GM19328 (cell line): ENCODE measurements at regions not wholly inside any gene's neighbourhood (a gene's known extent, or its start where the extent isn't known, plus 50 kb on each side); places are given as distances from the start of the nearest gene placed in this dataset.

ENCODE experiments used
- ATAC-seq: cut with Tn5 transposase; IDR thresholded peaks from one replicate; pipeline ENCODE4 v1.9.1; 2021; ENCODE audit warnings: mild to moderate bottlenecking, moderate library complexity; ENCODE audit not compliant: unreplicated experiment

GRCh38 chr6:105594821-105595220, 191.9 kb upstream of the PREP start:
- no peak for ATAC-seq

DNA sequence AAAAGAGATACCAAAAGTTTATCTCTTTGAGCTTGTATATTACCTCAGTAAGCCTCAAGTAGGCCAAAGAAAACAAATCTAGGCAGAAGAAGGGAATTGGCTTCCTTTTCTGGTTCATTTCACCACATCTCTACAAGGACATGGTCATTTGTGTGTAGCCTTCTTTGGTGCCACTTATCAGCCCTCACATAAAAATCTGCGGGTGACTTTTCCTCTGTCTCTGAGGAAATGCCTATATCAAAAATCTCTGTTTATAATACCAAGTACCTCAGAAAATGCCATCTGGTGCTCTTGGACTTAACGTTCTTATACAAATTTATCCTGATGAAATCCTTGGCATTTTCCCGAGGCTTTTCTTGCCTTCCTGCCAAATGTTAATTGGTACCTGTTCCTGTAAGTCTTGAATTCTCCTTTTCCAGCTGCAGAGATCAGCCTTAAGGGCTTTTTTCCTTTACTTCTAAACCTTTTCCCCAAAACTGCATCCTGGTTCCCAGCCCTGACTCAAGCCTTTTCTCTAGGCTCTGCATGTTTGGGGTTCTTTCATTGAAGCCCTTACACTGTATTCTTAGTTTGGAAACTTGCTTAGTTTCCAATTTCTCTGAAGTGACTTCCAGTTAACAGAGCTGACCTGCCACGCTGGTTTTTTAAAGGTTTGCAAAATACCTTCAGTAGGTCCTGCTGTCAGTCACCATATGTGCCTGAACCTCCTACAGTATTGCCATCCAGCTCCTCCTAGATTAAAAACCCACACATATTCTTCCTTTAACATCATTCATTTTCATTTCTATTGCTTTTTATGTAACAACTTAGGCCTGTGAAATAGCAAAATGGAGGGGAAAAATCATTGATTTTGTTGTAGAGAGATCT, 191.2 kb upstream of the PREP start:
- no peak for ATAC-seq

GRCh38 chr6:105593056-105593690, 190.3 kb upstream of the PREP start:
- ATAC-seq = no peak

GRCh38 chr6:105592329-105592728, 189.4 kb upstream of the PREP start:
- no peak for ATAC-seq

DNA sequence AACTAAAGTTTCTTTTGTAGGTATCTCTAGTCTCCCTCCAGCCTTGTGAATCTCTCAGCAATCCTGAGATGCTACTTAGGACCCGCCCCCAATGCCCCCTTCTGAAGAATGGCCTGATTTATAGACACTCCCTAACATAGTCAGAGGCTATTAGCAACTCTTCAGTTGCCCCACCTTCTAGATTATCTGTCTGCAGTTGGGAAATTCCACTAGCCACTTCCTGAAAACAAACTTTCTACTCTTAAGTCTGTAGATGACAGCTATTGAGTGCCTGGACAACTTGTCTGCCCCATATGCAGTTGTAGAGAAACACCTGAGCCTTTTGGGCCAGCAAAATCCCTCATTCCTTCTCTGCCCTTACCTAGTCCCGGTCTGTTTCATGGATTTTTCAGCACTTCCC, 188.2 kb upstream of the PREP start:
- ATAC-seq = peak; percentile 85

- ATAC-seq = no peak
Measured at GRCh38 chr6:105588123-105588710, 185.3 kb upstream of the PREP start.

DNA sequence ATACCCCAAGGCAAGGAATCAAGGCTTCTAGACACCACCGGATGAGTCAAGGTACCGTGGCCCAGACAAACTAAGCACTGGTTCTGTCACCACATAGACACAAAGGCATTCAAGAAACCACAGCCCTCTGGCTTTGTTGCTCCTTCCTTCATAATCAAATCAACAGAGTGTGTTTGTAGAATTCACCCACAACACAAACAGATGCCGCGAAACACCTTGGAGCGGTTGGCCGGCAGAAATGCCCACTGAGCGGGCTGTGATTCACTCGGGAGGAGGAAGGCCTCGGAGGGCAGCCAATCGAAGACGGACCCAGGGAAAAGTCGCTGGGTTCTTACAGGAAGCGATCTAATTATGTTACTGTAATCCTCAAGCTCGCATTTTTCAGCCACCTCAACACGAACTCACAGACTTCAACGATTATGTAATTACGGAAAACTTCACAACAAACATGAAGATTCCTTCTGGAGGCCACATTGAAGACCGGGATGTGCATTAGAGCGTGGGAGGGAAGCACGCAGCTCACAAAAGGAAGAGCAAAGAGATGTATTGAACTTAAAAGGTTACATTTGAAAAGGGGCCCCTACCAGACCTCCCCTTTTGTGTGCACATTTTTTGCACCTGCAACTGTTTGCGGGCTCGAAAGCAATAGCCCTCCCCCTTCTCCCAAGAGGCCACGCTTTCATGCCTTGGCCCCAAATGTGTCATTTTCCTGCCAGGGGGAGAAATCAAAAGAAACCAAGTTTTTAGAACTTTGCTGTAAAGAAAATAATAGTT, 184.7 kb upstream of the PREP start:
- ATAC-seq = no peak

DNA sequence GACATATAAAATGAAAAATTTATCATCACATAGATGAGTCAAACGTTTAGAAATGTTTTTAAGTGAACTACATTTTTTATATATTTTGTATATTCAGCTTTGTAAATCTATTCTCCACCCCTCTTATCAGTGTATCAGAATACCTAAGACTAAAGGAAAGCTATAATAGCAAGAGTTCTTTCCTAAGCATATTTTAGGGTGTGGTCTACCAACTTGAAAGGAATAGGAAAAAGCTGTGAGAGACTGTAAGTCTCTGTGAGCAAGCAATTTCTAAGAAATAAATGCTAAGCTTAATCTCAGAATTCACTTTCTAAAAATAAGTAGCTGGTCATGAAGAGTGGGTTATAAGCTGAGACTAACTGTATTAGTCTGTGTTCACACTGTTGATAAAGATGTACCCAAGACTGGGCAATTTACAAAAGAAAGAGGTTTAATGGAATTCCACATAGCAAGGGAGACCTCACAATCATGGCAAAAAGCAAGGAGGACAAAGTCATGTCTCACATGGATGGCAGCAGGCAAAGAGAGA, 175.4 kb upstream of the PREP start:
- ATAC-seq = no peak

DNA sequence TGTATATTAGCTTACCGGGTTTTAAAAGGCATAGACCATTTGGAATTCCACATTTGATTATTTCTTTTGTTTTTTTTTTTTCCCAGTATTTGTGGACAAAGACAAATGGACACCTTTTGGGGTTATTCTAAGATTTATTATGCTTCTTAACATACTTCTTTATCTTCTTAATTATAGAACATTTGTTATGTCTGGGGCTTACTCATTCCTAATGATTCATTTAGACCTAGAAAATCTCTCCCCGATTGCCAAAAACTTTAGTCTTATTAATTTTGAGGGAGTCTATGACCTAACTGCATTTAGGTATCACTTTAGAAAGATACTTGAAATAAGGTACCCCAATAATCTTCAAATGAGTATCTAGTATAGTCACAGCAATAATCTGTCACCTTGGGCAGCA, 170.7 kb upstream of the PREP start:
- no peak for ATAC-seq

DNA sequence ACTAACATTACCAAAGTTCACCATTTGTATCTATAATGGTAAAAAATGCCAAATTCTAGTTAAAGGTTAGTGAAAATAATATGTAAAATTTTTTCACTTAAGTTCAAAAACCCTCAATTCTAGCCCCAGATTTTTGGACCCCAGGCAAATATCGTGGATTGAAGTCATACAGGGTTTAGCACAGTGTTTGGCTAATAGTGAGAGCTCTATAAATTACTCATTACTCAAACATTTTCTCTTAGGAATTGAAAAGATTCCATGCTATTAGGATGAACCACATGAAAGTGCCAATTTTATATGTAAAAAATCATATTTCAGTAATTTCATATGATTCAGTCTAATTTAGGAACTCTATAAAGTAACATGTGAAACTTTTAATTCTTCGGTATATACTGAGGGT, 170.3 kb upstream of the PREP start:
- no peak for ATAC-seq

DNA sequence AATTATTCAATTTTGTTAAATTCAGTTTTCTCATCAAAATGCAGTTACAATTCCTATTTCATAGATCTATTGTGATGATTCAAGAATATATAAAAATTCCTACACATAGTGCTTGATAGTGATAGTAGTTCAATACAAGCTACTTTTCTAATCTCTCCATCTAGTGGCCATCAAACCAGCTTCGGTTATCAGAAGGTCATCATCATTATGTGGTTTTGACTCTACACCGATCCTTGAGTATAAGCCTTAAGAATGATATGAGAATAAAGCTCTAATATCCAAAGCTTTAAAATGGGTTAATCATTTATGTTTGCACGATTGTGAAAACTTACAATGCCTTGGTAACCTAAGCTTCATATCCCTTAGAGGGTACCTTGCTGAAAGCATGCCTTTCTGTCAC, 167.5 kb upstream of the PREP start:
- ATAC-seq = no peak

DNA sequence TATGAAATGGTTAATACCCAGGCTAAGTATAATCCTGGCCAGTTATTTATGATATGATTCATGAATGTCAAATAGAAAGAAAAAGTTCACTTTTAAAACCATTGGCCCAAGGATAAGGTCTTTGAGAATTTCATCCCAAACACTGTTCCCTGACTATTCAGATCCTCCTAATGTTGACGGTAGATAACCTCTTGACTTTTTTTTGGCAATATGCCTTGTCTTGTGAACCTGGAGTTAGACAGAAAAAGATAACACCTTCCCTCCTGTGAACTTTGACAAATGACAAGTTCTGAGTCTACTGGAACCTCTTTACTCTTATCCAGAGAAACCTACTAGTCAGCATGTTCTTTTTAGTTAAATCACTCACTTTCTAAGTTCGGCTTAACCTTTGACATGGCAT, 166.8 kb upstream of the PREP start:
- ATAC-seq = no peak

DNA sequence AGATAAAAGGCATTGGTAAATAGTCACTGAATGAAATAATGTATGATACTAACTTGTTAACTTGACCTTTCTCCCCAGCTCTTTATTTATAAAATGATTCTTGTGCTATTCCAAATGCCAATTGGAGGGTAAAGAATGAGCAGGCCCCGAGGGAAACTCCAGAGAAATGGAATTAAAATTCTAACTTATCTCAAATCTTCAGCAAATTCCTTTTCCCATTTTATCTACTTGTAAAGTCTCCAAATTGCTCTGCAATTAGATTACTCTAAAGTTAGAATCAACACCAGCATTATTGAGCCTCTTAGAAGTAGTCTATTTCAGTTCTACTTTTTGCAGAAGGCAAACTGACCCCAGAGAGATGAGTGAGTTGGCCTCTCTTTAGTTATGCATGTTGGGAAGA, 165.9 kb upstream of the PREP start:
- no peak for ATAC-seq

DNA sequence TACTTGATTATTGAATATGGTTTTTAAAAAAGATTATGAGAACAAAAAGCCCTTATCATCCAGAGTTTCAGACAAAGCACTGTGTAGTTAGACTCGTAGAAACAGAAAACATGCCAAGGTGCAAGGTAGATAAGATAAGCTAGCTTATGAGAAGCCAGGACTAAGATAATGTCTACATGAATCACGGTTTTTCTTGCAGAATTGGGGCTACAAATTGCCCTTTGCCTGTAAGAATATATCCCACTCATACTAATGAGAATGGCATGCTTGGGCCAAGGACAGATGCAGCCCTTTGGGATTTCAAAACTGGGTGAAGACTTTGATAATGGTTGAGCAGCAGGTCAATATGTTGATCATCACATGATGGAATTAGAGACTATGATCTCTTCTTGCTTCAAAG, 165.3 kb upstream of the PREP start:
- no peak for ATAC-seq

DNA sequence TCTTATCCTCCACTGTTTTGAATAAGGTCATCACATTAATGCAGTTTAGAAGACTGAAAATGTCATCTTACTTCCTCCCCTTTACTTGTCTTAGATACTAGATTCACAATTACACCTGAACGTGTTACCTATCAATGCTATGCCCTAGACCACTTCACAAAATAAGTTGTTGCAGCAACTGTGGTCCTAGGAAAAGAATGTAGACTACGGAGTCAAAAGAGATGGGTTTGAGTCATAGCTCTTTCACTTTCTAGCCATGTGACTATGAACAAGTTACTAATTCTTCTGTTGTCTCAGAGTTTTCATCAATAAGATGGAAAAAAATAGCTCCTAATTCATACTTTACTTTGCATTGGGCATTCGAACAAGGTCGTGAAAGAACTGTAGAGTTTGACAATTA, 164.3 kb upstream of the PREP start:
- ATAC-seq = no peak

DNA sequence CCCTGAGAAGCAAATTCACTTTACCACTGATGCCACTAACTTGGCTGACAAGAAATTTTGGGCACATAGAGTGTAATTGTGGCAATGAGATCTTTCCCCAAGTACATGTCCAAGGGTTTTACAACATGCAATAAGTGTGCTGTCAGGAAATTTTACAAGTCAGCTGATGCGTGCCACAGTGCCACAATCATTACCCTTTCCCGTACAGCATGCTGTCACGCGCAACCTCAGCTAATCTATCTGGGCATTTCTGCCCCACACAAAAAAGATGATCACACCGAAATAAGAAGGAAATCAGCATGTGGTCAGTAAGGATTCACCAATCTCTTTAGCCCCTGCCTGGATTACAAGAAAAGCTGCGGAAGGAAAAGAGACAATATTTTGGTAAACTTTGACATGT, 163.6 kb upstream of the PREP start:
- ATAC-seq = no peak

DNA sequence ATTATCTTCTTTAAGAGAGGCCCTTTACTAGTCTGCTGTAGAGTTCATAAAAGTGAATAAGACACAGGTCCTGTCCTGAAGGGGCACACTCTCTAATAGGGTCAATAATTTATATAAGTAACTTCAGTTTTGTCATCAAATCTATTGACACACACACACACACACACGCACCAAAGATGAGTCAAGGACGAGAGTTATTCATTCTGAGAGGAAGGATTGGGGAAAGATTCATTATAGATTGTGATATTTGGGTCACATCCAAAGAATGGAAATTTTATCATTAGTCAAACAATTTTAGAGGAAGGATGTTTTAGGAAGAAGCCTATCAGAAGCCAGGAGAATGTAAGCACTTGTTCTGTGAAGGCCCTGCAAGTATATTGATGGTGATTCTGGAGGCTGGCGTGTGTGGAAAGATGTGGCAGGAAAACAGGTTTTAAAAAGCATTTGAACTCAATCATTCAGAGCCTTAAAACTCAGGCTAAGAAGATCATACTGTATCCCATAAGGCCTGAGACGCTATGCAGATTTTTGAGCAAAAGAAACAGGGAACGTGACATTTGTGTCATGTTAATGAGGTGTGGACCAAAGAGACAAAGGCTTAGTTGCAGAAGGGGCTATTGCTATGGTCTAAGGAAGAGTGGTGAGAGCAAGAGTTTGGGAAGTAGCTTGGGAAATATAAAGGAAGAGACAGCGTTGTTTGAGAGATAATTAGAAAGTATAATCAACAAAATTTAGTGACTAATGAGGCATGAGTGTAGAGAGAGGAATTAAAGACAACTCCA, 161.4 kb upstream of the PREP start:
- ATAC-seq = no peak

GRCh38 chr6:105562027-105562426, 159.1 kb upstream of the PREP start:
- ATAC-seq = no peak

GRCh38 chr6:105561486-105561885, 158.6 kb upstream of the PREP start:
- ATAC-seq = no peak

GRCh38 chr6:105560611-105561066, 157.8 kb upstream of the PREP start:
- peak; percentile 88 for ATAC-seq
